ENCODE measurements at regions not wholly inside any gene's neighbourhood (a gene's known extent, or its start where the extent isn't known, plus 50 kb on each side); places are given as distances from the start of the nearest gene placed in this dataset.
"Not testable (repeated sequence)": the region's sequence is repeated elsewhere in the genome, so short reads cannot be mapped to it uniquely, and the experiment has no call there.

DNA sequence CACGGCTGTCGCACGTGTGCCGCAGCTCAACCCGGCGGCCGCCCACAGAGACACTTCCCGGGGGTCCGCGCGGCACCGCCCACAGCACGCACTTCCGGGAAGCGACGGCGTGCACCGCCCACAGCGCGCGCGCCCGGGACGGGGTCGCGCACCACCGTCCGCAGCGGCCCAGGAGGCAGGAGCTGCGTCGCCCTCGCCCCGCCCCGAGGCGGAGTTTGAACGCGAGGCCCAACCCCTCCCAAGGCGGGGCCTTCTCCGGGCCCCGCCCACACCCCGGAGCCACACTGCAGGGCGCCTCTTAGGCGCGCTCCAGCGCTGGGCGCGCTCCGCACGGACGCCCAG is 5366.8 kb upstream of the TPTE start:
- Histone ChIP-seq H3K27ac (peak overlapping the region in 1 of 5 donors; percentile 71), H3K4me3 (peak overlapping the region in 1 of 4 donors; percentile 57)
- not testable (repeated sequence) for H3K36me3 ChIP-seq (replicated peaks in 1 of 2)

DNA sequence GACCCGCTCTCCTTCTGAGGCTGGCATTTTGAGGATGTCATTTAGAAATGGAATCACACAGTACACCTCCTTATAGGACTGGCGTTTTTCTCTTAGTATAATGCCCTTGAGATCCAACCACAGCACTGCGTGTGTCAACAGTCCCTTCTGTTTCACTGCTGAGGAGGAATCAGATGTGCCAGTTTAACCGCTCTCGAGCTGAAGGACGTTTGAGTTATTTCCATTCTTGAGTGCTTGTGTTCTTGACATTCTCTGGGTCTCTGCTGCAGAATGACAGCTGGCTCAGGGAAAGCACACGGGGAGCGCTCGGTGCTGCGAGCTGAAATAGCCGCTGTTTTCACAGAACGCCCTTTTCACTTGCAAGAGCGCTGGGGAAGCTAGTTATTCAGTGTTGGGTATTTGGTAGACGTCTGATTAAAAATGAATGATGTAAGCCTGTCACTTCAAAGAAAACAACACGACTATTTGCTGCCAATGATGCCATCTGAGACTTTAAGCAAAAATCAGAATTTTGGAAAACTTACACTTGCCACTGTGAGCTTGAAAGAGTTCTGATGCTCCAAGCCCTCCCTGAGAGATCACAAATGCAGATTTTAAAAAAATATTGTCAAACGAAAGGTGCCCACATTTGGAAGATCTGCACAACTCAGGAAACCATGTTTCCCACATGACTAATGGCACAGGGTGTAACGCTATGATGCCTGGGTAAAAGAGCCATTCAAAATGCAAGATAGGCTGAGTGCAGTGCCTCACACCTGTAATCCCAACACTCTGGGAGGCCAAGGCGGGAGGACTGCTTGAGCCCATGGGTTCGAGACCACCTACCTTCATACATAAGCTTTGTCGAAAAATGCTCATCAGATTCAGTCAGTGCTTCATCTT is 5358.4 kb upstream of the TPTE start:
- H3K4me3 ChIP-seq; H3K9me3 ChIP-seq (replicated peaks in 1 of 3); intact Hi-C loops (cut with DNase I); DNase-seq; H3K36me3 ChIP-seq (replicated peaks in 1 of 2); H3K4me1 ChIP-seq (replicated peaks in 1 of 2); H3K27me3 ChIP-seq; H3K27ac ChIP-seq: not testable (repeated sequence)
- no CpG with 5 or more reads among the region's 20 CpGs for WGBS, 4 donors

More for the DNA sequence above, 5366.8 kb upstream of the TPTE start:
- H3K9me3 ChIP-seq (replicated peaks in 1 of 3); intact Hi-C loops (cut with DNase I); H3K27me3 ChIP-seq; H3K4me1 ChIP-seq (replicated peaks in 1 of 2): not testable (repeated sequence)
- TF ChIP-seq POLR2A (IDR thresholded peaks at IDR 0.05), result peak in 1 of 2 donors; percentile 7
- DNase-seq, result peak; percentile 80 to 90 (median 87)
- WGBS, 4 donors, result 1% methylated on average over 14 to 24 of the region's 50 CpGs; no CpG with 5 or more reads in 2 of the 4 donors

- H3K27ac ChIP-seq; DNase-seq; H3K27me3 ChIP-seq; intact Hi-C loops (cut with DNase I); H3K36me3 ChIP-seq (replicated peaks in 1 of 2); H3K9me3 ChIP-seq (replicated peaks in 1 of 3); H3K4me1 ChIP-seq (replicated peaks in 1 of 2); H3K4me3 ChIP-seq: not testable (repeated sequence)
- WGBS, 4 donors, result no CpG with 5 or more reads among the region's 7 CpGs
These were observed 5355.6 kb upstream of the TPTE start for GRCh38 chr21:5165829-5166228.
